Brain pericyte (primary cell): ENCODE measurements at regions not wholly inside any gene's neighbourhood (a gene's known extent, or its start where the extent isn't known, plus 50 kb on each side); places are given as distances from the start of the nearest gene placed in this dataset.
"Not testable (repeated sequence)": the region's sequence is repeated elsewhere in the genome, so short reads cannot be mapped to it uniquely, and the experiment has no call there.

Experiments used
- DNase-seq: peaks from one replicate; pipeline ENCODE4 v3.0.0-alpha.2; 2012; ENCODE audit warnings: low read depth, low spot score

DNA sequence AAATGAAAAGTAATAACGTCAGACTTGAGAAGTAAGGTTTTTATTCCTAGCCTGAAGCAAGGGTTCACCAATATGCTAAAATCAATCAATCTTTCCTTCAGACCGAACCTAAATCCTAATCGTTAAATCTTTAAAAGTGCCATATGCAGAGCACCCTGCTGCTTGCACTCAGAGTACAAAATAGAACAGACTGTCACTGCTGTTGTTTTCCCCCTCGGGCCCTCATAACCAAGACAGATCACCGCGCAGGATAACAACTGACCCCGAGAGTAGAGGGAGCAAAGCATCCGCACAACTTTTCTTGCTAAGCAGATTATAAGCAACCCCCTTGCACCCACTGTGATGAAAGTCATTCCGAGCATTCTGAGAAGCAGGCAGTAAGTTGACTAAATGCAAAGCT lies 550.9 kb upstream of the NDST4 start:
- no peak for DNase-seq

GRCh38 chr4:115660465-115660864 lies 547.0 kb upstream of the NDST4 start:
- no peak for DNase-seq

DNA sequence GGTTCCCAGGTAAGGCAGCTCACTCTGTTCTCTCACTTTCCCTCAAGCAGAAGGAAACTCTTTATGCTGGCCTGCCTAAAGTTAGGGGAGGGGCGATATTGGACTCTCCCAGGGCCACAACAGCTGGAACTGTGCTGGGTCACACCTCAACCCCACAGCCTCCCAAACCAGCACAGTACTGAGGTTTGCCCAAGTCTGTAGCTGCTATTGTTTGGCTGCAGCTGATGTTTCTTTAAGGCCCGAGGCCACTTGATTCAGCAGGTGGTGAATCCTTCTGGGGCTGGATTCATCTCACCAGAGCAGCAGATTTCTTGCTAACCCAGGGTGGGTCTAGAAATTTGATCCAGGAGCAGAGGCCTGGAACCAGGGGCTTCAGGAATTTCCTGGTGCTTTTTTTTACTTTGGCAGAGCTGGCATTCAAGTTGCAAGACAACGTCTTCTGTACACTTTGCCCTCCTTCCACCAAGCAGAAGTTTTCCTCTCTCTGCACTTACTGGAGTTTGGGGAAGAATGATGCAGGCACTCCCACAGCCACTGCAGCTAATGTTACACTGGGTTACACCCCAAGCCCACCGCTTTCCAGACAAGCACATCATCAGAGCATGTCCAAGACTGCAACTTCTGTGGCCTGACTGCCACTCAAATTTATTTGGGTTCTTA lies 544.7 kb upstream of the NDST4 start:
- DNase-seq: no peak

DNA sequence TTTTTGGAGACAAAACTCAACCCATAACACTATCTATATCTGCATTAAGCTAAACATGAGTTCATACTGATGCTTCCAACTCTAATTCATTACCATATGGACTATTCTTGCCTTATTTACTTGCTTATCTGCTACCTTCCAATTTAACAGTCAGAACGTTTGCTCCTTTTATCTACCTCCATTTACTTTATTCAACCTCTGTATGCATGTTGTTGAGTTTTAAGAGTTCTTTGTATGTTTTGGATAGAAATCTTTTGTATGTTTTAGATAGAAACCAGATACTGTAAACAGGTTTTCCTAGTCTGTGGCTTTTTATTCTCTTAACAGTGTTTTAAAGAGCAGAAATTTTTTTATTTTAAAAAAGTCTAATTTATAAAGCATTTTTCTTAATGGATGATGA lies 542.2 kb upstream of the NDST4 start:
- DNase-seq: no peak

GRCh38 chr4:115648786-115649185 lies 535.4 kb upstream of the NDST4 start:
- DNase-seq: no peak

DNA sequence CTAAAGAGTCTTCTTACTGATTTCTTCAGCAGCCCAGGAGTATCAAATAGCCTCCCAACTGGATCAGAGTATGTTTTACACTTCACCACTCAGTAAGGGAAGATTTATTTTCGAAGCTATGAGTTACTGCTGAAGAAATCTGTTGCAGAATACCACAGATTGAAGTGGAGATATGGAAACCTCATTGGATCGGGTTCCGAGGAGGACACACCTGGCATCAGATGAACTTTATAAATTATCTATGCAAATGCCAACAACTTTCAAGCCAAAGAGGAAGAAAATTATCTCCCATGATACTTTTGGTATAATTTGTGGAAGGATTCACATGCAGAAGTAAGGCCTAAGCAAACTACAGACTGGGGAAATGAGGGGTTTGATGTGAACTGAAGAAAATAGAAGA lies 515.9 kb upstream of the NDST4 start:
- DNase-seq: no peak

GRCh38 chr4:115609631-115610030 lies 496.2 kb upstream of the NDST4 start:
- no peak for DNase-seq

DNA sequence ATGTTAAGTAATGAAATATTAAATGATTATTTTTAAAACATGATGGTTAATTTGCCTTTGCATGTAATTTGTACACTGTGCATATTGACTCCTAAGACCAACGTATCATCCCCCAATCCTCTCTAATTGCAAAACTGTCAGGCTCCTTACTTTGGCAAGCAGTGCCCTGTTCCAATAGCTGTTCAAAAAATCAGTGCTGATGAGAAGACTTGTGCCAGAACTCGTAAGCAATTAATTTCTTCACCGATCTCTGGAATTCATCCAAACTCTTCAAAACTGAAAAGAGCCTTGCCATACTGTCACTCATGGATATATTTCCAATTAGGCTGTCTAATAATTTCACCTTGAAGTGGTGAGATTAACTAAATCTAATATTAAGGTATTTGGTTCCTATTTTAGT lies 493.9 kb upstream of the NDST4 start:
- DNase-seq: no peak

DNA sequence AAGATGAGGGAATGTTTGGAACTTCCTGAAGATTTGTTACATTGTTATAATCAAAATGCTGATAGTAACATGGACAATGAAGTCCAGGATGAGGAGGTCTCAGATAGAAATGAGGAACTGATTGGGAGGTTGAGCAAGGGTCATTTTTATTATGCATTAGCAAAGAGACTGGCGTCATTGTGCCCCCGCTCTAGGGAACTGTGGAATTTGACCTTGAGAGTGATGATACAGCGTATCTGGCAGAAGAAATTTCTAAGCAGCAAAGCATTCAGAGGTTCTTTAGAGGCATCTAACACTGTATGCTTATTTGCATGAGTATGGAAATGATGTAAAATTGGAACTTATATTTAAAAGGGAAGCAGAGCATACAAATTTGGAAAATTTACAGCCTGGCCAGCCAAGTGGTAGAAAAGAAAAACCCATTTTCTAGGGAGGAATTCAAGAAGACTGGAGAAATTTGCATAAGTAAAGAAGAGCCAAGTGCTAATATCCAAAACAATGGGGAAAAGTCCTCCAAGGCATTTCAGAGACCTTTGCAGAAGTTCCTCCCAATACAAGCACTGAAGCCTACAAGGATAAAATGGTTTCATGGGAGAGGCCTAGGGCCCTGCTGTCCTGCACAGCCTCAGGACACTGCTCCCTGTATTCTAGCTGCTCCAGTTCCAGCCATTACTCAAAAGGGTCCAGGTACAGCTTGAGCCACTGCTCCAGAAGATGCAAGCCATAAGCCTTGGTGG lies 483.0 kb upstream of the NDST4 start:
- DNase-seq: no peak

DNA sequence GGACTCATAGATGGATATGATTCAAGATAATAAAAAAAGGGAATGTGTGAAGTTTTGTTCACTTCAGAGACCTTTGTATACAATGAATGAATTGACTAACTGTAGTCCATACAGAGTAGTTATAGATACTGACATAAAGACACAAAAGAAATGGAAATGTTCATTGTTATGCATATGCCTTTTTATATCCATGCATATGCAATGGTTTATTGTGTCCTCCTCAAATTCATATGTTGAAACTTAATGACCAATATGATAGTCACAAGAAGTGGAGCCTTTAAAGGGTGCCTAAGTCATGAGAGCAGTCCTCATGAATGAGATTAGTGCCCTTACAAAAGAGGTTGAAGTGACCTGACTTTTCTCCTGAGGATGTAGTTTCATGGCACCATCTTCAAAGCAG lies 467.5 kb upstream of the NDST4 start:
- no peak for DNase-seq

DNA sequence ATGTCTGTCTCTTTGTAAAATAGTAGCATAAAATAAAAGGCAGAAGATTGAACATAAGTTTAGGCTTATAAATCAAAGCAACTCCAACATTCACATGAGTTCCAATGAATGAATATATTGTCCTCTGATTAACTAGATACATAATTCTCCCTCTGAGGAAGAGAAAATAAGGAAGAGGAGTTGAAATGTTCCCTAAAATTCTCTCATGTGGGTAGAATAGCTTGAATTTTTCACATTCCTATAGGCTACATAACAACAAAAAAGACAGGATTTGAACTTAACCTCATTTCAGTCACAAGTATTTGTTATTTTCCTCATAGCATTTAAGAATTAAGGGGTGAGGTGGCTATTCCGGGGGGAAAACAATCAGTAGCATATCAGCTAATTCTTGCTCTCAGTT lies 462.4 kb upstream of the NDST4 start:
- no peak for DNase-seq

- no peak for DNase-seq
Observed at GRCh38 chr4:115562506-115562905, 449.1 kb upstream of the NDST4 start.

- DNase-seq: no peak
Observed at GRCh38 chr4:115548123-115548522, 434.7 kb upstream of the NDST4 start.

GRCh38 chr4:115537387-115537786 lies 424.0 kb upstream of the NDST4 start:
- DNase-seq: no peak

DNA sequence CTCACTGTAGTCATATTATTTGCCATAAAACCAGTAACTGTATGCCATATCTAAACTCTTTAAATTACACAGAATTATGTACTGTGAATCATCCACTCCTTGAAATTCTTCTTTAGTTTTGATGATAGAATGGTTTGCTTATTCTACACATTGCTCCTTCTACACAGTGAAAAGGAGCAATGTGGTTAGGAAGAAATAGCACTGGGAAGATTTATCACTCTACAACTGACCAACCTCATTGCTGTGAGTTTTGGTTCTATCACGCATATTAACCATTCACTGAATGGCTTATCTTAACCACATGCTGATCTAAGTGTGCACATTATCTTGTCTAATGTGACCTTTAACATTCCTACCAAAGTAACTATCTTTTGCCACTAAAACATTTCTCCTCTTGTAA lies 415.7 kb upstream of the NDST4 start:
- DNase-seq: no peak

GRCh38 chr4:115519476-115519875 lies 406.1 kb upstream of the NDST4 start:
- not testable (repeated sequence) for DNase-seq

- no peak for DNase-seq
Observed at GRCh38 chr4:115515772-115516171, 402.4 kb upstream of the NDST4 start.

DNA sequence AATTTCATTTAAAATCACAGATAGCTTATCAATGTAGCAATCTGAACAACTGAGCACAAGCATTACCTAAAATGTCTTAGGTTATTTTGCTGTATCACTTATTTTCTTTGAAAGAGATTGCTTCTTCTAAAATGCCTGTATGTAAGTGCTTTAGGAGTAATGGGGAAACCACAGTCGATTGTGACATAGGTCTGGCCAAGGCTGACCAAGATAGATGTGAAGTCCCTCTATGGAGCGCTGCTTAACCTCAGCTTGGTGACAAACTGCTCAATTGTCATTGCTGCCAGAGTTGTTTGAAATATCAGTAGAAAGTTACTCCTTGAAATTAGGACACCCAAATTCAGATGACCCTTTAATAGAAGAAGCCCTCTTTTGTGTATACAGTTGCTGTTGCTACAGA lies 401.9 kb upstream of the NDST4 start:
- DNase-seq: no peak

GRCh38 chr4:115514675-115515074 lies 401.3 kb upstream of the NDST4 start:
- DNase-seq: no peak

DNA sequence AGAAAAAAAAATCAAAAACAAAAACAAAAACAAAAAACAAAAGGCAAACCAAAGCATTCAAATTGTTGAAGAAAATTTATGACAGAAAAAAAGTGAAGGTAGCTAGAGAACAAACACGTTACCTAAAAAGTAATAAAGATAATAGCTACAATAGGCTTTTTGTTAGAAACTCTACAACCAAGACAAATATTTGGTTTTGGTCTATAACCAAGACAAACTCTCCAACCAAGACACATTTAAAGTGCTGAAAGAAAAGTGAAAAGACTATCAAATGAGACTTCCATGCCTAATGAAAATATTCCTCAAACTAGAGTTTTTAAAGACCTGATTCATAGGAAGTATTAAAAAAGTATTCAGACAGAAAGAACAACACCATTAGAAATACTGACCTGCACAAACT lies 391.9 kb upstream of the NDST4 start:
- DNase-seq: no peak

DNA sequence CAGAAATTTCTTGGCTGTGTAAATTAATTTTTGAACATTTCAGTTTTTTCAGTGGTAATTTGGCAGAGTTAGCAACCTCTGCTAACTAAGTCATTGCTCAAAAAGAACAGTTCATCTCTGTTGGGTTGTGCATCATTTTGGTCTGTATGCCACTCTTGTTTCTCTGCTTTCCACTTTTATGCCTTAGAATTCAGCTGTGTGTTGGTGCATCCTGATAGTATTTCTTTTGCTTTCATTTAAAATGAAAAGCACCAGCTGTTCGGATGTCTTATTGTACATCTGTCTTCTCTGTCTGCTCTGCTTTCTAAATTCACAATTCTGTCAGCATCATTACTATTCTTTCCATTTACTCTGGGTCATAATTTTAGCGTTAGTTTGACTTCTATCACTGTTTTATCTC lies 388.2 kb upstream of the NDST4 start:
- DNase-seq: no peak

DNA sequence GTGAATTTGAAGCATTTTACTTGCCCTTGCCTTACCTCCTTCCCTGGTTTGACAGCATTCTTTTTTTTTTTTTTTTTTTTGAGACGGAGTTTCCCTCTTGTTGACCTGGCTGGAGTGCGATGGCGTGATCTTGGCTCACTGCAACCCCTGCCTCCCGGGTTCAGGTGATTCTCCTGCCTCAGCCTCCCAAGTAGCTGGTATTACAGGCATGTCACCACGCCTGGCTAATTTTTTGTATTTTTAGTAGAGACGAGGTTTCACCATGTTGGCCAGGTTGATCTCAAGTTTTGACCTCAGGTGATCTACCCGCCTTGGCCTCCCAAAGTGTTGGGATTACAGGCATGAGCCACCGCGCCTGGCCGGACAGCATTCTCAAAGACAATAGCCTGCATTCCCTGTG lies 380.4 kb upstream of the NDST4 start:
- DNase-seq: not testable (repeated sequence)

- no peak for DNase-seq
Observed at GRCh38 chr4:115491686-115492085, 378.3 kb upstream of the NDST4 start.

DNA sequence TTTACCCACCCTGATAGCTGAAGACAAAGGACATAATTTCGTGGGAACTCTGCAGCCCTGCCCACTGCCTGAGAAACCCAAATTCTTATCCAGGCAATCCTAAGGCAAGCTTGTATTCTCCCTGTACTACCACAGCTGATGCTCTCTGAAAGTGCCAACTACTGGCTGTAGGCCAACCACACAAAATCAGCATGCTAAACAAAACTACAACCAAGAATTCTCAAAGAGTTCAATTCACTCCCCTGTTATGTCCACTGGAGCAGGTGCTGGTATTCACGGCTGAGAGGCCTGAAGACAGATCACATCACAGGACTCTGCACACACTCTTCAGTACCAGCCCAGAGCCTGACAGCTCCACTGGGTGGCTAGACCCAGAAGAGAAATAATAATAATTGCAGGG lies 375.9 kb upstream of the NDST4 start:
- DNase-seq: no peak
